Esophagus squamous epithelium (tissue), 4 donors: ENCODE measurements at regions not wholly inside any gene's neighbourhood (a gene's known extent, or its start where the extent isn't known, plus 50 kb on each side); places are given as distances from the start of the nearest gene placed in this dataset.

Source experiments
- POLR2A ChIP-seq, 4 donors: fragments of 450-650 bp; IDR thresholded peaks; one replicate each; pipeline ENCODE4 v1.6.1; 2017; ENCODE audit warnings: antibody characterized with exemption in 4 of 4, mild to moderate bottlenecking in 4 of 4, moderate library complexity in 3 of 4
- TF ChIP-seq, protein P1 (sequence below), 6 experiments: fragments of 450-650 bp in 4 of 6; fragments of 200-600 bp in 2 of 6; sonication (generic) in 2 of 6; IDR thresholded peaks; one replicate each; pipeline ENCODE4 v1.5.1; 2016 to 2019; ENCODE audit warnings: antibody characterized with exemption in 6 of 6, mild to moderate bottlenecking in 4 of 6, moderate library complexity in 4 of 6

- TF ChIP-seq, protein P1, sequence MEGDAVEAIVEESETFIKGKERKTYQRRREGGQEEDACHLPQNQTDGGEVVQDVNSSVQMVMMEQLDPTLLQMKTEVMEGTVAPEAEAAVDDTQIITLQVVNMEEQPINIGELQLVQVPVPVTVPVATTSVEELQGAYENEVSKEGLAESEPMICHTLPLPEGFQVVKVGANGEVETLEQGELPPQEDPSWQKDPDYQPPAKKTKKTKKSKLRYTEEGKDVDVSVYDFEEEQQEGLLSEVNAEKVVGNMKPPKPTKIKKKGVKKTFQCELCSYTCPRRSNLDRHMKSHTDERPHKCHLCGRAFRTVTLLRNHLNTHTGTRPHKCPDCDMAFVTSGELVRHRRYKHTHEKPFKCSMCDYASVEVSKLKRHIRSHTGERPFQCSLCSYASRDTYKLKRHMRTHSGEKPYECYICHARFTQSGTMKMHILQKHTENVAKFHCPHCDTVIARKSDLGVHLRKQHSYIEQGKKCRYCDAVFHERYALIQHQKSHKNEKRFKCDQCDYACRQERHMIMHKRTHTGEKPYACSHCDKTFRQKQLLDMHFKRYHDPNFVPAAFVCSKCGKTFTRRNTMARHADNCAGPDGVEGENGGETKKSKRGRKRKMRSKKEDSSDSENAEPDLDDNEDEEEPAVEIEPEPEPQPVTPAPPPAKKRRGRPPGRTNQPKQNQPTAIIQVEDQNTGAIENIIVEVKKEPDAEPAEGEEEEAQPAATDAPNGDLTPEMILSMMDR (IDR thresholded peaks at IDR 0.05) = no peak
- TF ChIP-seq POLR2A (IDR thresholded peaks at IDR 0.05) = no peak
Observed at GRCh38 chr2:104056451-104056850, 797.5 kb upstream of the POU3F3 start.
